NB4 (cell line): ENCODE measurements at regions not wholly inside any gene's neighbourhood (a gene's known extent, or its start where the extent isn't known, plus 50 kb on each side); places are given as distances from the start of the nearest gene placed in this dataset.

Experiments used
- POLR2A ChIP-seq: IDR thresholded peaks from 2 replicates; pipeline ENCODE4 v1.6.1; 2011; ENCODE audit warnings: mild to moderate bottlenecking; ENCODE audit not compliant: insufficient read length; ENCODE audit errors: extremely low read depth
- TF ChIP-seq, protein P1 (sequence below): IDR thresholded peaks from one replicate; pipeline ENCODE4 v1.5.1; 2012; ENCODE audit warnings: low read depth, low read length

- TF ChIP-seq, protein P1, sequence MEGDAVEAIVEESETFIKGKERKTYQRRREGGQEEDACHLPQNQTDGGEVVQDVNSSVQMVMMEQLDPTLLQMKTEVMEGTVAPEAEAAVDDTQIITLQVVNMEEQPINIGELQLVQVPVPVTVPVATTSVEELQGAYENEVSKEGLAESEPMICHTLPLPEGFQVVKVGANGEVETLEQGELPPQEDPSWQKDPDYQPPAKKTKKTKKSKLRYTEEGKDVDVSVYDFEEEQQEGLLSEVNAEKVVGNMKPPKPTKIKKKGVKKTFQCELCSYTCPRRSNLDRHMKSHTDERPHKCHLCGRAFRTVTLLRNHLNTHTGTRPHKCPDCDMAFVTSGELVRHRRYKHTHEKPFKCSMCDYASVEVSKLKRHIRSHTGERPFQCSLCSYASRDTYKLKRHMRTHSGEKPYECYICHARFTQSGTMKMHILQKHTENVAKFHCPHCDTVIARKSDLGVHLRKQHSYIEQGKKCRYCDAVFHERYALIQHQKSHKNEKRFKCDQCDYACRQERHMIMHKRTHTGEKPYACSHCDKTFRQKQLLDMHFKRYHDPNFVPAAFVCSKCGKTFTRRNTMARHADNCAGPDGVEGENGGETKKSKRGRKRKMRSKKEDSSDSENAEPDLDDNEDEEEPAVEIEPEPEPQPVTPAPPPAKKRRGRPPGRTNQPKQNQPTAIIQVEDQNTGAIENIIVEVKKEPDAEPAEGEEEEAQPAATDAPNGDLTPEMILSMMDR, result no peak
- TF ChIP-seq POLR2A, result no peak
Measured at GRCh38 chr5:60507687-60508086, 192.3 kb downstream of the DEPDC1B start.
